T-cell (primary cell): ENCODE measurements at regions not wholly inside any gene's neighbourhood (a gene's known extent, or its start where the extent isn't known, plus 50 kb on each side); places are given as distances from the start of the nearest gene placed in this dataset.

Experiments
- ATAC-seq, 4 experiments: fragments of 200-7000 bp in 3 of 4; fragments of 150-1000 bp in 1 of 4; cut with Tn5 transposase; replicated peaks in 1 of 4; 1 replicate in 3 of 4; 2 replicates in 1 of 4; pipeline ENCODE4 v1.10.0; 2021; ENCODE audit warnings: moderate library complexity in 3 of 4, mild to moderate bottlenecking in 2 of 4, moderate number of reproducible peaks in 1 of 4
- CTCF ChIA-PET, 2 donors: fragments of 300-600 bp; sonication (Branson Sonifier 250); formaldehyde crosslinking; loops; one replicate each; lab custom pipeline; 2022; ENCODE audit warnings: antibody characterized with exemption in 2 of 2; lab: Charles Lee
- POLR2A ChIA-PET, 2 donors: fragments of 300-600 bp; sonication (Branson Sonifier 250); formaldehyde crosslinking; loops; one replicate each; lab custom pipeline; 2022; ENCODE audit warnings: antibody characterized with exemption in 2 of 2; lab: Charles Lee
- DNase-seq, 35 experiments: peaks; one replicate each; pipeline versions ENCODE4 v3.0.0 to v3.0.0-alpha.2; 2013 to 2023
- H3K27ac ChIP-seq: one replicate; pipeline ENCODE4 v1.5.1; 2013; ENCODE audit warnings: low read length
- H3K27me3 ChIP-seq, 2 experiments: replicated peaks in 1 of 2; 1 replicate in 1 of 2; 2 replicates in 1 of 2; pipeline versions ENCODE4 v1.6.1 to v1.7.0; 2013; ENCODE audit warnings: low read length in 1 of 2, mixed read lengths in 1 of 2; ENCODE audit not compliant: control insufficient read depth in 2 of 2, insufficient read depth in 2 of 2; ENCODE audit errors: extremely low read depth in 1 of 2
- H3K36me3 ChIP-seq, 2 donors: 1 replicate in 1 of 2; 2 replicates in 1 of 2; pipeline versions ENCODE4 v1.6.1 to v1.7.0; 2013; ENCODE audit warnings: low read length in 1 of 2; ENCODE audit not compliant: control insufficient read depth in 2 of 2, insufficient read depth in 1 of 2; ENCODE audit errors: extremely low read depth in 1 of 2
- H3K4me1 ChIP-seq, 2 experiments: 1 replicate in 1 of 2; 2 replicates in 1 of 2; pipeline versions ENCODE4 v1.6.1 to v1.7.0; 2013; ENCODE audit warnings: low read length in 2 of 2, mixed read lengths in 1 of 2; ENCODE audit not compliant: insufficient read depth in 2 of 2, control insufficient read depth in 1 of 2; ENCODE audit errors: extremely low read depth in 1 of 2
- H3K4me3 ChIP-seq, 2 donors: 1 replicate in 1 of 2; 2 replicates in 1 of 2; pipeline versions ENCODE4 v1.5.1 to v1.7.0; 2013; ENCODE audit warnings: mild to moderate bottlenecking in 2 of 2, low read length in 1 of 2, moderate library complexity in 1 of 2; ENCODE audit not compliant: control insufficient read depth in 1 of 2; ENCODE audit errors: extremely low read depth in 1 of 2
- H3K9me3 ChIP-seq: 2 replicates; pipeline ENCODE4 v1.7.0; 2013
- H3K27ac Mint-ChIP-seq, 2 donors: one replicate each; pipeline ENCODE4 v1.8.0; 2020 to 2021; ENCODE audit warnings: mild to moderate bottlenecking in 2 of 2, mixed read lengths in 2 of 2
- H3K27me3 Mint-ChIP-seq, 2 donors: one replicate each; pipeline ENCODE4 v1.8.0; 2021 to 2022; ENCODE audit warnings: mixed read lengths in 2 of 2
- H3K36me3 Mint-ChIP-seq: one replicate; pipeline ENCODE4 v1.8.0; 2021; ENCODE audit warnings: mixed read lengths
- H3K4me1 Mint-ChIP-seq, 3 donors: one replicate each; pipeline ENCODE4 v1.8.0; 2020 to 2022; ENCODE audit warnings: mixed read lengths in 3 of 3, mild to moderate bottlenecking in 1 of 3
- H3K4me3 Mint-ChIP-seq, 3 donors: one replicate each; pipeline ENCODE4 v1.8.0; 2020 to 2022; ENCODE audit warnings: mild to moderate bottlenecking in 3 of 3, mixed read lengths in 3 of 3, moderate library complexity in 3 of 3
- H3K9me3 Mint-ChIP-seq, 3 donors: one replicate each; pipeline ENCODE4 v1.8.0; 2020 to 2022; ENCODE audit warnings: mixed read lengths in 3 of 3
- WGBS: methylation state at CpG from one replicate; pipeline ENCODE4 v1.1.5; 2013; ENCODE audit warnings: missing lambda C conversion rate; ENCODE audit not compliant: insufficient coverage; 5-methylcytosine and 5-hydroxymethylcytosine counted together

DNA sequence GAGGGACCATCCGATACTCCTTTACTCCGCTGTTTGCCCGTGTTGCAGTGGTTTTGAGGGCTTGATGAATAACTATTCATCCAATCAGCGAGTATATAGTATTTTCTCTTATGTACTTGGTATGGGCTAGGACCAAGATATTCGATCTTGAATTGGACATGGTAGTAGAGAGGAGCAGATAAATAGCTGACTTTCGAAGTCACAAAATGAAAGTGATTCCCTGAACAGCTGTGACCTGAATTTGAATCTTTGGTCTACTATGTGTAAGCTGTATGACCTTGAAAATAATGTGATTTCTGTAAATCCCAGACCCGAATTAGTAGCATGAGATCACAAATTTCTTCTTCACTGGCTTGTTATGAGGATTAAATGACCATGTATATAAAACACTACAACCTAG is 134.4 kb downstream of the TUSC1 start:
- Mint-ChIP-seq H3K27ac (no peak overlapping the region), H3K27me3 (no peaks in the 10 kb centered on the region), H3K36me3 (no peaks in the 10 kb centered on the region), H3K4me1 (no peaks in the 10 kb centered on the region), H3K9me3 (peaks cover 0 to 34% (median 31%) of the 10 kb centered on the region in 3 donors), H3K4me3 (no peak overlapping the region)
- H3K27me3 ChIP-seq = no peaks in the 10 kb centered on the region
- CTCF ChIA-PET = no interaction called here
- ATAC-seq (no peak), DNase-seq (no peak)
- no peaks in the 10 kb centered on the region for H3K36me3 ChIP-seq
- POLR2A ChIA-PET = no interaction called here
- H3K9me3 ChIP-seq = no peaks in the 10 kb centered on the region
- H3K4me1 ChIP-seq = no peaks in the 10 kb centered on the region
- H3K4me3 ChIP-seq = no peak overlapping the region
- 86% methylated on average over 3 of the region's 7 CpGs for WGBS
- H3K27ac ChIP-seq = no peak overlapping the region

DNA sequence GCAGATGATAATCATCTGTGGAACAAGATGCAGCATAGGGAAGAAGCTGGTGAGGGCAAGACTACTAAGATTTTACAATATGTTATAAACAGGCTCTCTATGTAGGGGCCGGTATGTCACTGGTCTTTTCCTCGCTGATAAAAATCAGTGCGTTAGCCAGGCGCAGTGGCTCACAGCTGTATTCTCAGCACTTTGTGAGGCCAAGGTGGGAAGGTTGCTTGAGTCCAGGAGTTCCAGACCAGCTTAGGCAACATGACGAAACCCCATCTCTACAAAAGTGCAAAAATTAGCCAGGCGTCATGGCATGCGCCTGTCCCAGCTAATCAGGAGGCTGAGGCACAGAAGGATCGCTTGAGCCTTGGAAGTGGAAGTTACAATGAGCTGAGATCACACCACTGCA is 135.9 kb downstream of the TUSC1 start:
- DNase-seq = no peak
- WGBS = 91% methylated on average over 6 of the region's 8 CpGs

DNA sequence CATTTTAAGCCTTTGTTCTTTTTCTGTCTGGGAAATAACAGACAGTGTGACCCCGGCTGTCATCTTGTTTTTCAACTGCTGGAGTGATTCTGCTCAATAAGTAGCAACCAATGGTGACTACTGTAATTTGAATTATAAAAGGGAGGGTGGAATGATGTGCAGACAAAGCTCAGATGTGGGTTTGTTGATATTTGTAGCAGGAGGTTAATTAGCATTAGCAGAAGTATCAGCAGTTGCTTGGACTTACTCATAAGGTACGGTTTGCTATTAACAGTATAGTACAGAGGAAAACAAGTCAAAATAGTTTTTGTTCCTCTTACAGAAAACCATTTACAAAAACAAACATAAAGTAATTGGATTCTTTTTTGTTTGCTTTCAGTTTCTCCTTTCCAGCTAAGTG is 140.4 kb downstream of the TUSC1 start:
- Histone ChIP-seq H3K27me3 (no peaks in the 10 kb centered on the region), H3K4me3 (no peak overlapping the region), H3K36me3 (no peaks in the 10 kb centered on the region), H3K27ac (no peak overlapping the region), H3K4me1 (no peaks in the 10 kb centered on the region), H3K9me3 (no peaks in the 10 kb centered on the region)
- H3K36me3 Mint-ChIP-seq = no peaks in the 10 kb centered on the region
- POLR2A ChIA-PET = no interaction called here
- no peaks in the 10 kb centered on the region for H3K27me3 Mint-ChIP-seq
- CTCF ChIA-PET = no interaction called here
- no peak overlapping the region for H3K27ac Mint-ChIP-seq
- no peak for DNase-seq
- peaks cover 0 to 29% (median 28%) of the 10 kb centered on the region in 3 donors for H3K9me3 Mint-ChIP-seq
- H3K4me3 Mint-ChIP-seq = no peak overlapping the region
- ATAC-seq = no peak
- no peaks in the 10 kb centered on the region for H3K4me1 Mint-ChIP-seq
- WGBS = 67% methylated on average over 1 of the region's 2 CpGs

More for the DNA sequence above, 135.9 kb downstream of the TUSC1 start:
- ATAC-seq = no peak
- no peak overlapping the region for H3K27ac ChIP-seq
- H3K4me3 ChIP-seq = no peak overlapping the region
- no peaks in the 10 kb centered on the region for H3K27me3 ChIP-seq
- H3K9me3 Mint-ChIP-seq = peaks cover 0 to 31% (median 30%) of the 10 kb centered on the region in 3 donors
- no peaks in the 10 kb centered on the region for H3K36me3 Mint-ChIP-seq
- no peaks in the 10 kb centered on the region for H3K27me3 Mint-ChIP-seq
- no peak overlapping the region for H3K27ac Mint-ChIP-seq
- CTCF ChIA-PET = no interaction called here
- H3K4me3 Mint-ChIP-seq = no peak overlapping the region
- no peaks in the 10 kb centered on the region for H3K4me1 ChIP-seq
- no peaks in the 10 kb centered on the region for H3K36me3 ChIP-seq
- H3K4me1 Mint-ChIP-seq = no peaks in the 10 kb centered on the region
- POLR2A ChIA-PET = no interaction called here
- no peaks in the 10 kb centered on the region for H3K9me3 ChIP-seq

DNA sequence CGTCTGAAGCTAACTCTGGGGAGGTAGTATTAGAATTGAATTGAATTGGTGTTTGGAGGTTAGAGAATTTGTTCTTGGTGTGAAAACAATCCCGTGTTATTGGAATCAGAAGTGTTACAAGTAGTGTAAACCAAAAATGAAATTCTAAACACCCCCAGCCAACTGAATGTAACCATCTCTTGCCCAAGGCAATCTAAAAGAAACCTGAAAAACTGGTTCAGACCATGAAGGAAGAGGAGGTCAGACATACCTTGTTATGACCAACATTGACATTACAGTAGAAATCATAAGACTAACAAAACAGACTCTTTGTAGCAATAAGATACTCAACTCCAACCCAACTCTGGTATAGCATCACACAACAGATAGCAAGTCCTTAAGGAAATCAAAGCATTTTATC is 159.0 kb downstream of the TUSC1 start:
- POLR2A ChIA-PET = no interaction called here
- Histone ChIP-seq H3K9me3 (peaks cover 3% of the 10 kb centered on the region), H3K4me3 (no peak overlapping the region), H3K27ac (no peak overlapping the region), H3K27me3 (no peaks in the 10 kb centered on the region), H3K36me3 (no peaks in the 10 kb centered on the region), H3K4me1 (no peaks in the 10 kb centered on the region)
- H3K4me3 Mint-ChIP-seq = no peak overlapping the region
- no peak for DNase-seq
- H3K27ac Mint-ChIP-seq = no peak overlapping the region
- H3K36me3 Mint-ChIP-seq = no peaks in the 10 kb centered on the region
- peaks cover 4 to 38% (median 29%) of the 10 kb centered on the region in 3 donors for H3K9me3 Mint-ChIP-seq
- no peaks in the 10 kb centered on the region for H3K4me1 Mint-ChIP-seq
- CTCF ChIA-PET = no interaction called here
- 83% methylated on average over 1 of the region's 2 CpGs for WGBS
- H3K27me3 Mint-ChIP-seq = no peaks in the 10 kb centered on the region
- ATAC-seq = no peak

DNA sequence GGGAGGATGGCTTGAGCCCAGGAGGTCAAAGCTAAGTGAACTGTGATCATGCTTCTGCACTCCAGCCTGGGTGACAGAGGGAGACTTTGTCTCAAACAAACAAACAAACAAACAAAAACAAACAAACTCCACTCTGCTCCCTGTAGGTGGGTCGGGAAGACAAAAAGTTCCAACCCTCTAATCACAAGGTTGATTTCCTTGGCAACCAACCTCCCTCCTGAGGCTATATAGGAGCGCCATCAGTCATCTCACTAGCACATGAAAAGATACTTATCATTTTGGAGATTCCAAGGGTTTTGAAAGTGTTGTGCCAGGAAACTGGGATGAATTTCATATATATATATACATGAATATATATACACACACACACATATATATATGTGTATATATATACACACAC is 160.5 kb downstream of the TUSC1 start:
- ChIA-PET POLR2A (no interaction called here), CTCF (no interaction called here)
- H3K27me3 Mint-ChIP-seq = no peaks in the 10 kb centered on the region
- H3K4me3 Mint-ChIP-seq = no peak overlapping the region
- no peak overlapping the region for H3K27ac Mint-ChIP-seq
- Histone ChIP-seq H3K27me3 (no peaks in the 10 kb centered on the region), H3K9me3 (peaks cover 3% of the 10 kb centered on the region), H3K4me3 (no peak overlapping the region), H3K27ac (no peak overlapping the region), H3K36me3 (no peaks in the 10 kb centered on the region), H3K4me1 (no peaks in the 10 kb centered on the region)
- no CpG with 5 or more reads among the region's 2 CpGs for WGBS
- peaks cover 6 to 47% (median 32%) of the 10 kb centered on the region in 3 donors for H3K9me3 Mint-ChIP-seq
- no peak for DNase-seq
- H3K4me1 Mint-ChIP-seq = no peaks in the 10 kb centered on the region
- H3K36me3 Mint-ChIP-seq = no peaks in the 10 kb centered on the region
- ATAC-seq = no peak

DNA sequence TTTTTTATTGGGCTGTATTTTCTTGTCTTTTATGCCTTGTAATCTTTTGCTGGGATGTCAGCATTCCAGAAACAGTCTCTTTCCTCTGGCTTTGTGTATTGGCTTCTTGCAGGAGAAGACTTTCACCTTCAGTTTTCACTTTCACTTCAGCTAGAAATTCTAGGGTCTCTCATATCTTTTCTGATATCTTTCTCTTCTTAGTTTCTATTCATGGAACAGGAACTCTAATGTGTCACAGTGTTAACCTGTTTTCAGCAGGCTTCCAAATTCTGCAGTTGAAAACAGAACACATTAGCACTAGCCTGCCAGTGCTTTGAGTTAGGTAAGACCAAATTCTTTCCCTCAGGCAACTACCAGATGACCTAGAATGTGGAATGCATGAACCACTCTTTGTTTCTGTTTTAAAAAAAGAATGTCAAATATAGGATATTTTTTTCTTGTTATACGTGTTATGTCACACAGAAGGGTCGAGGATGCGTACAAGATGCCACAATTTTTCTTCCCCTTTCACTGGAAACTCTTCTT is 164.7 kb downstream of the TUSC1 start:
- no peak overlapping the region for H3K27ac Mint-ChIP-seq
- ATAC-seq = no peak
- ChIA-PET POLR2A (no interaction called here), CTCF (no interaction called here)
- Histone ChIP-seq H3K27me3 (no peaks in the 10 kb centered on the region), H3K27ac (no peak overlapping the region), H3K36me3 (no peaks in the 10 kb centered on the region), H3K4me1 (no peaks in the 10 kb centered on the region), H3K4me3 (no peak overlapping the region), H3K9me3 (peaks cover 3% of the 10 kb centered on the region)
- no peaks in the 10 kb centered on the region for H3K4me1 Mint-ChIP-seq
- H3K36me3 Mint-ChIP-seq = no peaks in the 10 kb centered on the region
- DNase-seq = no peak
- H3K4me3 Mint-ChIP-seq = no peak overlapping the region
- H3K9me3 Mint-ChIP-seq = peaks cover 6 to 42% (median 23%) of the 10 kb centered on the region in 3 donors
- WGBS = no CpG with 5 or more reads among the region's 3 CpGs
- H3K27me3 Mint-ChIP-seq = no peaks in the 10 kb centered on the region

DNA sequence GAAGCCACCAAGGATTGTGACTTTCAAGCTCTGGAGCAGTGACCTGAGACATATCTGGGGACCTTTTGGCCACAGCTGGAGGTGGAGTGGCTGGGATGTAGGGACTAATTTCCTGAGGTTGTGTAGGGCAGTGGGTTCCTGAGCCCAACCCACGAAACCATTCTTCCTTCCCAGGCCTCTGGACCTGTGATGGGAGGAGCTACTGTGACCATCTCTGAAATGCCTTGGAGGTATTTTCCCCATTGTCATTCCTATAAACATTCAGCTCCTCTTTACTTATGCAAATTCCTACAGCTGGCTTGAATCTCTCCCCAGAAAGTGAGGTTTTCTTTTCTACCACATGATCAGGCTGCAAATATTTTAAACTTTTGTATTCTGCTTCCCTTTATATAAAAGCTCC is 172.6 kb downstream of the TUSC1 start:
- no peak for DNase-seq
- Mint-ChIP-seq H3K27ac (no peak overlapping the region), H3K27me3 (no peaks in the 10 kb centered on the region), H3K4me3 (no peak overlapping the region), H3K4me1 (no peaks in the 10 kb centered on the region), H3K9me3 (peaks cover 12 to 60% (median 27%) of the 10 kb centered on the region in 3 donors), H3K36me3 (no peaks in the 10 kb centered on the region)
- Histone ChIP-seq H3K4me1 (no peaks in the 10 kb centered on the region), H3K36me3 (no peaks in the 10 kb centered on the region), H3K4me3 (no peak overlapping the region), H3K27me3 (no peaks in the 10 kb centered on the region), H3K27ac (no peak overlapping the region), H3K9me3 (no peaks in the 10 kb centered on the region)
- no peak for ATAC-seq
- ChIA-PET CTCF (no interaction called here), POLR2A (no interaction called here)
- WGBS = no CpG with 5 or more reads among the region's 1 CpG
